Progenitor cell of endocrine pancreas (in vitro differentiated cells): ENCODE measurements at regions not wholly inside any gene's neighbourhood (a gene's known extent, or its start where the extent isn't known, plus 50 kb on each side); places are given as distances from the start of the nearest gene placed in this dataset.

Experiments used
- DNase-seq: peaks from one replicate; pipeline ENCODE4 v3.0.0; 2021; ENCODE audit warnings: low spot score; ENCODE audit not compliant: unreplicated experiment
- H3K27ac Mint-ChIP-seq: 2 replicates; pipeline ENCODE4 v1.8.0; 2021; ENCODE audit warnings: mild to moderate bottlenecking, moderate library complexity, mixed read lengths
- H3K27me3 Mint-ChIP-seq: 2 replicates; pipeline ENCODE4 v1.8.0; 2021; ENCODE audit warnings: mixed read lengths
- H3K36me3 Mint-ChIP-seq: 2 replicates; pipeline ENCODE4 v1.8.0; 2022; ENCODE audit warnings: mixed read lengths; ENCODE audit not compliant: insufficient read depth
- H3K4me1 Mint-ChIP-seq: 2 replicates; pipeline ENCODE4 v1.8.0; 2021; ENCODE audit warnings: low read depth, mixed read lengths
- H3K4me3 Mint-ChIP-seq: 2 replicates; pipeline ENCODE4 v1.8.0; 2021; ENCODE audit warnings: low read depth, mild to moderate bottlenecking, moderate library complexity, mixed read lengths
- H3K9me3 Mint-ChIP-seq: 2 replicates; pipeline ENCODE4 v1.8.0; 2021; ENCODE audit warnings: low read depth, mixed read lengths
- CTCF ChIP-seq: fragments of 200-600 bp; sonication (generic); IDR thresholded peaks from one replicate; pipeline ENCODE4 v1.5.0; 2021; ENCODE audit warnings: antibody characterized with exemption, mild to moderate bottlenecking; ENCODE audit not compliant: unreplicated experiment

DNA sequence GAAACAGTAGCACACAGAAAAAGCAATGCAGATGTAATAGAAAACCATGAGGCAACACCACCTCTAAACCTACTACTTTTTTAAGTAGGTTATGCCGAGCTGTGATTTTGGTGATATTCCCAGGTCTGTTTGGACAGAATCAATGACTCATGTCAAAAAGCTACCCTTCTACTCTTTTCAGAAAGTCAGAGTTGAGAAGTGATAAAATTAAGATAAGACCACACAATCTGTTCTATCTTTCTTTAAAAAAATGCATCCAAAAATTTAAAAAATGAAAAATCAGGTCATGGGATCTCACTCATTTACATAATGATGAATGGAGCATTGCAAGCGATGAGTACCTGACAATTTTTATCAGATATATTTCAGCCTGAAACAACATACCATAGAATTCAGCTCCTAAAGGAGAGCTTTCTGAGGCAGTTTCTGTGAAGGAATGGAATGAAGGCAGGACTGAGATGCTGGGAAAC is 826.3 kb downstream of the BCL11A start:
- no peaks in the 10 kb centered on the region for H3K9me3 Mint-ChIP-seq
- H3K36me3 Mint-ChIP-seq = no peaks in the 10 kb centered on the region
- H3K27me3 Mint-ChIP-seq = no peaks in the 10 kb centered on the region
- H3K27ac Mint-ChIP-seq = no peak overlapping the region
- H3K4me3 Mint-ChIP-seq = no peak overlapping the region
- peaks cover 2% of the 10 kb centered on the region for H3K4me1 Mint-ChIP-seq
- no peak for TF ChIP-seq CTCF
- no peak for DNase-seq

DNA sequence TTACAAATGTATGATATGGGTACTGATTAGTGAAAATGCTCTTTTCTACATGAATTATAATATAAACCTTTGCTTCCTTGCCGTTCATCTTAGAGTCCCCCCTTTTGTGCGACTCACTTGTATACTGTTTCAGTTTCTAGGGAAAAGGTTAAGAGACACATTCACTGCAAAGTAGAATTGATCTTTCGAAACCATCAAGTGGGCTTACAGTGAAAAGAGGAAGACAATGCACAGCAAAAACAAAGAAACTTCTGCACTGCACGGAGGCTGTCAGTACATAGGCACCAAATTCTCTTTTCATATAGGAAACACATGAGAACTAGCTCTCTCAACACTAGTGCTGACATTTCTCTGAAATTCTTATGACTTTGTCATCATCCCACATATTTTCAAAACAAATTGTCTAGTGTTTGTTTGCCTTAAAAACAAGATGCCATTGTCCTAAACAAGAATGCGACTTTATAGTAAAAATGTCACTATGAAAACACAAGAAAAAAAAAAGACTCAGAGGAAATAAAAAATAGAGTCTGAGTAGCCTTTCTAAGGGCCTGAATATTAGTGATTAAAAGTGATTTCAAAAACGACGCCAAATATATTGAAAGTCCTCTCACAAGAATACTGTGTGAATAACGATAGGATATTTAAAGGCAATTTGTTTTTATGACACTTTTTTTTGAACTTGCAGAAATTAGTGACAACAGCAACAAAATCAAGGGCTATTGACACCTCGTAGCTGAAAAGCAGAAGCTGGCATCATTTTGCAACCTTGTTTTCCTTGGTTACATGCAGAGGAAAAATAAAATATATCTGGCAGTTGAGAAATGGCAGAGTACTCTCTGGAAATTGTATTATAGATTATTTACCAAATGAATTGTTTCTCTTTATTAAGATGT is 827.0 kb downstream of the BCL11A start:
- no peak for TF ChIP-seq CTCF
- no peak for DNase-seq
- Mint-ChIP-seq H3K27ac (no peak overlapping the region), H3K4me1 (peaks cover 2% of the 10 kb centered on the region), H3K27me3 (no peaks in the 10 kb centered on the region), H3K36me3 (no peaks in the 10 kb centered on the region), H3K4me3 (no peak overlapping the region), H3K9me3 (peaks cover 2% of the 10 kb centered on the region)

DNA sequence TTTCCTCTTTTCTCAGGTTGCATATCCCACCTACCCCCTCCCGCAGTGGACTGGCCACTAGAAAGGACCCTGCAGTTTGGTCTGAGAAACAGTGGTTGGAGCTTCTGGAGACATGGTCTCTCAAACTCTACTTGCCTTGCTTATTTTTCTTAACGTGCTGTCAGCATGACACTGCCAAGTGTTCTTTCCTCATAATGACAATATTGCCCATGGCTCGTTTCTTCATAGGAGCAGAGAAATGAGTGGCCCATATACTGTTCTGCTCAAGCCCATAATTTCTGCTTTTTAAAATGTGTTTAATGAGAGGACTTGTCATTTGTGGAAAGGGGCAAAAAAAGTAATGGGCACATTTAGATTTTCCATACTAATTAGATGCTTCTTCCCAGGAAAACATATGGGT is 828.7 kb downstream of the BCL11A start:
- H3K4me1 Mint-ChIP-seq = no peaks in the 10 kb centered on the region
- DNase-seq = no peak
- H3K9me3 Mint-ChIP-seq = peaks cover 2% of the 10 kb centered on the region
- no peaks in the 10 kb centered on the region for H3K36me3 Mint-ChIP-seq
- H3K4me3 Mint-ChIP-seq = no peak overlapping the region
- no peak overlapping the region for H3K27ac Mint-ChIP-seq
- TF ChIP-seq CTCF = no peak
- no peaks in the 10 kb centered on the region for H3K27me3 Mint-ChIP-seq

- no peak for DNase-seq
- H3K4me3 Mint-ChIP-seq = no peak overlapping the region
- no peak for TF ChIP-seq CTCF
- H3K36me3 Mint-ChIP-seq = no peaks in the 10 kb centered on the region
- H3K9me3 Mint-ChIP-seq = peaks cover 2% of the 10 kb centered on the region
- no peak overlapping the region for H3K27ac Mint-ChIP-seq
- H3K27me3 Mint-ChIP-seq = no peaks in the 10 kb centered on the region
- peaks cover 5% of the 10 kb centered on the region for H3K4me1 Mint-ChIP-seq
Observed at GRCh38 chr2:59720296-59720866, 833.1 kb downstream of the BCL11A start.

DNA sequence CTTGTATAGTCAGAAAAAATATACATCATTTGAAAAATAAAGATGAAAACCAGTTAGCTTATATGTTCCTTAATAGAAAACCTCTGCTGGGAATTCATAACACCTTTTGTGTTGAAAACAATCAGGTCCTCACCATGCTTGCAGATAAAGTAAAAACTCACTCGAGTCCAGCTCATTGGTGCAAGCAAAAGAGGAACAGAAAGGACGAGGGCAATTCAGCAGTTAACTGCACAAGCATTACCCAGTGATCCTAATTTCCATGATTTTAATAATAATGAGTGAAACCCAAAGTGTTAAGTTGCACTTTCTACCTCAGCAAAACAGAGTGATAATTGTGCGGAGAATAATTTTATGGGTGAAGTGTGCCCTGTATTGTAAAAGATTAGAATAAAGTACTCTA is 839.9 kb downstream of the BCL11A start:
- Mint-ChIP-seq H3K27me3 (no peaks in the 10 kb centered on the region), H3K9me3 (no peaks in the 10 kb centered on the region), H3K27ac (no peak overlapping the region), H3K4me1 (peaks cover 4% of the 10 kb centered on the region), H3K36me3 (no peaks in the 10 kb centered on the region), H3K4me3 (no peak overlapping the region)
- no peak for TF ChIP-seq CTCF
- no peak for DNase-seq
